HTR-8/SVneo (cell line): ENCODE measurements at regions not wholly inside any gene's neighbourhood (a gene's known extent, or its start where the extent isn't known, plus 50 kb on each side); places are given as distances from the start of the nearest gene placed in this dataset.
"Not testable (repeated sequence)": the region's sequence is repeated elsewhere in the genome, so short reads cannot be mapped to it uniquely, and the experiment has no call there.

ENCODE experiments used
- DNase-seq: peaks from one replicate; pipeline ENCODE4 v3.0.0; 2011; ENCODE audit warnings: low spot score, mixed read lengths; ENCODE audit not compliant: insufficient read length
- FAIRE-seq: peaks from 2 replicates; lab custom pipeline; 2011; peaks lifted over from hg19 to GRCh38; lab: Jason Lieb, UNC

- no peak for FAIRE-seq
- DNase-seq = no peak
Observed at GRCh38 chr6:113701552-113702254, 155.4 kb upstream of the MARCKS start.

GRCh38 chr6:113707194-113707593, 150.0 kb upstream of the MARCKS start:
- DNase-seq (no peak), FAIRE-seq (no peak)

GRCh38 chr6:113709936-113710509, 147.1 kb upstream of the MARCKS start:
- no peak for FAIRE-seq
- DNase-seq = no peak

GRCh38 chr6:113713665-113714064, 143.5 kb upstream of the MARCKS start:
- FAIRE-seq (no peak), DNase-seq (no peak)

- no peak for FAIRE-seq
Observed at GRCh38 chr6:113718588-113718987, 138.6 kb upstream of the MARCKS start.

GRCh38 chr6:113719064-113719463, 138.1 kb upstream of the MARCKS start:
- FAIRE-seq (no peak), DNase-seq (no peak)

More at GRCh38 chr6:113718588-113718987, 138.6 kb upstream of the MARCKS start:
- no peak for DNase-seq

GRCh38 chr6:113719545-113719944, 137.6 kb upstream of the MARCKS start:
- FAIRE-seq = no peak
- no peak for DNase-seq

- FAIRE-seq (no peak), DNase-seq (no peak)
Observed at GRCh38 chr6:113723182-113723581, 134.0 kb upstream of the MARCKS start.

- not testable (repeated sequence) for FAIRE-seq, DNase-seq
Observed at GRCh38 chr6:113724927-113725326, 132.2 kb upstream of the MARCKS start.

- DNase-seq = no peak
- no peak for FAIRE-seq
Observed at GRCh38 chr6:113731541-113731940, 125.6 kb upstream of the MARCKS start.

GRCh38 chr6:113732384-113732966, 124.7 kb upstream of the MARCKS start:
- no peak for DNase-seq

GRCh38 chr6:113733381-113733780, 123.8 kb upstream of the MARCKS start:
- FAIRE-seq (no peak), DNase-seq (no peak)

More at GRCh38 chr6:113732384-113732966, 124.7 kb upstream of the MARCKS start:
- FAIRE-seq = no peak

GRCh38 chr6:113734982-113735381, 122.2 kb upstream of the MARCKS start:
- FAIRE-seq (no peak), DNase-seq (no peak)

GRCh38 chr6:113735491-113735890, 121.7 kb upstream of the MARCKS start:
- FAIRE-seq = no peak
- no peak for DNase-seq

GRCh38 chr6:113736978-113737377, 120.2 kb upstream of the MARCKS start:
- FAIRE-seq (no peak), DNase-seq (no peak)

GRCh38 chr6:113739041-113739655, 118.0 kb upstream of the MARCKS start:
- DNase-seq (no peak), FAIRE-seq (no peak)

- DNase-seq (no peak), FAIRE-seq (no peak)
Observed at GRCh38 chr6:113741651-113742050, 115.5 kb upstream of the MARCKS start.

GRCh38 chr6:113742342-113742741, 114.8 kb upstream of the MARCKS start:
- no peak for FAIRE-seq
- DNase-seq = no peak

- no peak for FAIRE-seq
Observed at GRCh38 chr6:113744861-113745260, 112.3 kb upstream of the MARCKS start.

GRCh38 chr6:113750151-113750855, 106.8 kb upstream of the MARCKS start:
- FAIRE-seq = no peak

More at GRCh38 chr6:113744861-113745260, 112.3 kb upstream of the MARCKS start:
- DNase-seq = no peak

More at GRCh38 chr6:113750151-113750855, 106.8 kb upstream of the MARCKS start:
- no peak for DNase-seq
